GM12878 (cell line): ENCODE measurements at regions not wholly inside any gene's neighbourhood (a gene's known extent, or its start where the extent isn't known, plus 50 kb on each side); places are given as distances from the start of the nearest gene placed in this dataset.

Experiments used
- ATAC-seq: fragments of 200-7000 bp; cut with Tn5 transposase; 3 replicates; pipeline ENCODE4 v1.9.1; 2020; ENCODE audit warnings: mild to moderate bottlenecking, moderate library complexity
- BruUV-seq: library from RNA; stranded (reverse); fragments of 400-500 nt; replicated peaks from 2 replicates; lab custom pipeline; 2021; lab: Mats Ljungman, UMichigan
- CTCF ChIA-PET: fragments of 300-600 bp; sonication (Branson Sonifier 250); formaldehyde crosslinking; extraction: SDS; loops from one replicate; lab custom pipeline; 2021; ENCODE audit warnings: inconsistent platforms; lab: Yijun Ruan, JAX
- POLR2A ChIA-PET: fragments of 350-600 bp; formaldehyde crosslinking; extraction: SDS; loops from one replicate; lab custom pipeline; 2021; ENCODE audit warnings: inconsistent platforms; lab: Charles Lee
- RAD21 ChIA-PET: fragments of 300-600 bp; sonication (Branson Sonifier 250); formaldehyde crosslinking; loops from one replicate; lab custom pipeline; 2023; ENCODE audit warnings: antibody characterized with exemption; ENCODE audit not compliant: unreplicated experiment; lab: Charles Lee
- SMC1A ChIA-PET: fragments of 300-600 bp; sonication (Branson Sonifier 250); formaldehyde crosslinking; loops from one replicate; lab custom pipeline; 2023; ENCODE audit not compliant: unreplicated experiment, uncharacterized antibody; lab: Charles Lee
- DNase-seq: peaks from one replicate; pipeline ENCODE4 v3.0.0-alpha.2; 2011; ENCODE audit warnings: low read depth, low spot score
- FAIRE-seq: peaks from 3 replicates; lab custom pipeline; 2011; peaks lifted over from hg19 to GRCh38; lab: Jason Lieb, UNC
- H2AFZ ChIP-seq: 2 replicates; pipeline ENCODE4 v1.6.0; 2011; ENCODE audit warnings: low read depth, low read length, control low read depth; ENCODE audit not compliant: control insufficient read depth
- H3K27ac ChIP-seq: 2 replicates; pipeline ENCODE4 v1.5.1; 2011; ENCODE audit warnings: control low read depth; ENCODE audit not compliant: control insufficient read depth, insufficient read depth
- H3K27me3 ChIP-seq, 2 experiments: replicated peaks in 1 of 2; 2 replicates each; pipeline versions ENCODE4 v1.6.0 to v1.6.1; 2011; ENCODE audit warnings: low read length in 1 of 2; ENCODE audit not compliant: control insufficient read depth in 2 of 2, insufficient read depth in 2 of 2
- H3K36me3 ChIP-seq, 2 experiments: 2 replicates each; pipeline ENCODE4 v1.5.1; 2011; ENCODE audit warnings: low read length in 1 of 2; ENCODE audit not compliant: control insufficient read depth in 2 of 2, insufficient read depth in 2 of 2
- H3K4me1 ChIP-seq: 2 replicates; pipeline ENCODE4 v1.6.1; 2011; ENCODE audit warnings: mild to moderate bottlenecking, low read length, moderate library complexity, mixed read lengths; ENCODE audit not compliant: control insufficient read depth, insufficient read depth
- H3K4me2 ChIP-seq: 2 replicates; pipeline ENCODE4 v1.6.0; 2011; ENCODE audit warnings: control low read depth; ENCODE audit not compliant: control insufficient read depth, insufficient read depth
- H3K4me3 ChIP-seq: fragments of 200-600 bp; sonication (generic); 2 replicates; pipeline ENCODE4 v1.5.1; 2016
- H3K79me2 ChIP-seq: 2 replicates; pipeline ENCODE4 v1.6.0; 2011; ENCODE audit warnings: low read length; ENCODE audit not compliant: control insufficient read depth, insufficient read depth
- H3K9ac ChIP-seq: 2 replicates; pipeline ENCODE4 v1.8.0; 2011; ENCODE audit warnings: low read length, control low read depth, mixed read lengths; ENCODE audit not compliant: control insufficient read depth, insufficient read depth
- H3K9me3 ChIP-seq: replicated peaks from 3 replicates; pipeline ENCODE4 v1.5.1; 2011; ENCODE audit warnings: mild to moderate bottlenecking, low read length; ENCODE audit not compliant: control insufficient read depth, insufficient read depth
- H4K20me1 ChIP-seq: 2 replicates; pipeline ENCODE4 v1.6.0; 2011; ENCODE audit not compliant: control insufficient read depth, insufficient read depth
- CEBPB ChIP-seq, 2 experiments: fragments of 150-350 bp in 1 of 2; IDR thresholded peaks; 2 replicates each; pipeline ENCODE4 v1.6.1; 2012 to 2014; ENCODE audit warnings: low read depth in 2 of 2, low read length in 2 of 2, borderline replicate concordance in 1 of 2, inconsistent platforms in 1 of 2
- CREB1 ChIP-seq: IDR thresholded peaks from 2 replicates; pipeline ENCODE4 v1.6.1; 2012; ENCODE audit warnings: low read depth, mild to moderate bottlenecking, inconsistent platforms
- ESRRA ChIP-seq: IDR thresholded peaks from 2 replicates; pipeline ENCODE4 v1.6.1; 2012; ENCODE audit warnings: mild to moderate bottlenecking, low read length, improper control_type of control experiment
- HDAC2 ChIP-seq: fragments of 200-600 bp; sonication (generic); IDR thresholded peaks from 2 replicates; pipeline ENCODE4 v1.6.1; 2017
- NBN ChIP-seq: fragments of 450-650 bp; IDR thresholded peaks from 2 replicates; pipeline ENCODE4 v1.6.1; 2016
- NFIC ChIP-seq: IDR thresholded peaks from 2 replicates; pipeline ENCODE4 v1.6.1; 2012; ENCODE audit warnings: low read depth, mild to moderate bottlenecking, inconsistent platforms, low read length, moderate library complexity
- RCOR1 ChIP-seq: conservative IDR thresholded peaks from 2 replicates; pipeline ENCODE4 v1.6.1; 2012; ENCODE audit warnings: low read depth, low read length, improper control_type of control experiment
- RUNX3 ChIP-seq: IDR thresholded peaks from 2 replicates; pipeline ENCODE4 v1.6.1; 2012; ENCODE audit warnings: low read length, inconsistent platforms
- SMARCA5 ChIP-seq: fragments of 450-650 bp; IDR thresholded peaks from 2 replicates; pipeline ENCODE4 v1.6.1; 2017; ENCODE audit warnings: mild to moderate bottlenecking
- TARDBP ChIP-seq: IDR thresholded peaks from 2 replicates; pipeline ENCODE4 v1.6.1; 2016; ENCODE audit warnings: borderline replicate concordance
- TCF3 ChIP-seq: IDR thresholded peaks from 2 replicates; pipeline ENCODE4 v1.6.1; 2012; ENCODE audit warnings: low read depth, mild to moderate bottlenecking, low read length, borderline replicate concordance; ENCODE audit not compliant: insufficient read depth
- WRNIP1 ChIP-seq: IDR thresholded peaks from 2 replicates; pipeline ENCODE4 v1.6.1; 2011; ENCODE audit warnings: low read depth, low read length, improper control_type of control experiment, borderline replicate concordance
- WGBS: methylation state at CpG from one replicate; pipeline ENCODE4 v1.1.6; 2016; ENCODE audit warnings: low lambda C conversion rate; ENCODE audit not compliant: insufficient replicate concordance, insufficient coverage; ENCODE audit errors: missing lambda C conversion rate; 5-methylcytosine and 5-hydroxymethylcytosine counted together
- in situ Hi-C: fragments of 300-500 bp; cut with MboI; formaldehyde crosslinking; loops from 9 replicates; pipeline ENCODE4 v1.14.3; 2018; ENCODE audit warnings: mixed read lengths
- intact Hi-C: fragments of 100-400 bp; cut with micrococcal nuclease; formaldehyde crosslinking; loops from one replicate; pipeline ENCODE4 v1.14.2; 2022; ENCODE audit not compliant: unreplicated experiment
- TF ChIP-seq, protein P1 (sequence below): fragments of 450-650 bp; IDR thresholded peaks from 2 replicates; pipeline ENCODE4 v1.6.1; 2014; ENCODE audit warnings: mild to moderate bottlenecking
- TF ChIP-seq, protein P2 (sequence below): fragments of 450-650 bp; formaldehyde crosslinking; IDR thresholded peaks from 2 replicates; pipeline ENCODE4 v1.4.0; 2020; ENCODE audit warnings: mild to moderate bottlenecking, moderate library complexity

- no peak overlapping the region for H3K9ac ChIP-seq
- H3K9me3 ChIP-seq: no peaks in the 10 kb centered on the region
- no peaks in the 10 kb centered on the region for H4K20me1 ChIP-seq
- 14% methylated on average over 5 of the region's 5 CpGs for WGBS
- TF ChIP-seq TCF3 (no peak), HDAC2 (no peak), CEBPB (IDR thresholded peaks at IDR 0.05; ENCODE audit: borderline replicate concordance in 1 of 2, low read depth in 2 of 2, low read length in 2 of 2) (no peak), TARDBP (no peak), NFIC (no peak), SMARCA5 (no peak), WRNIP1 (no peak), RUNX3 (no peak), ESRRA (no peak), NBN (no peak), CREB1 (no peak), RCOR1 (no peak)
- TF ChIP-seq, protein P1, sequence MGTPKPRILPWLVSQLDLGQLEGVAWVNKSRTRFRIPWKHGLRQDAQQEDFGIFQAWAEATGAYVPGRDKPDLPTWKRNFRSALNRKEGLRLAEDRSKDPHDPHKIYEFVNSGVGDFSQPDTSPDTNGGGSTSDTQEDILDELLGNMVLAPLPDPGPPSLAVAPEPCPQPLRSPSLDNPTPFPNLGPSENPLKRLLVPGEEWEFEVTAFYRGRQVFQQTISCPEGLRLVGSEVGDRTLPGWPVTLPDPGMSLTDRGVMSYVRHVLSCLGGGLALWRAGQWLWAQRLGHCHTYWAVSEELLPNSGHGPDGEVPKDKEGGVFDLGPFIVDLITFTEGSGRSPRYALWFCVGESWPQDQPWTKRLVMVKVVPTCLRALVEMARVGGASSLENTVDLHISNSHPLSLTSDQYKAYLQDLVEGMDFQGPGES: no peak
- TF ChIP-seq, protein P2, sequence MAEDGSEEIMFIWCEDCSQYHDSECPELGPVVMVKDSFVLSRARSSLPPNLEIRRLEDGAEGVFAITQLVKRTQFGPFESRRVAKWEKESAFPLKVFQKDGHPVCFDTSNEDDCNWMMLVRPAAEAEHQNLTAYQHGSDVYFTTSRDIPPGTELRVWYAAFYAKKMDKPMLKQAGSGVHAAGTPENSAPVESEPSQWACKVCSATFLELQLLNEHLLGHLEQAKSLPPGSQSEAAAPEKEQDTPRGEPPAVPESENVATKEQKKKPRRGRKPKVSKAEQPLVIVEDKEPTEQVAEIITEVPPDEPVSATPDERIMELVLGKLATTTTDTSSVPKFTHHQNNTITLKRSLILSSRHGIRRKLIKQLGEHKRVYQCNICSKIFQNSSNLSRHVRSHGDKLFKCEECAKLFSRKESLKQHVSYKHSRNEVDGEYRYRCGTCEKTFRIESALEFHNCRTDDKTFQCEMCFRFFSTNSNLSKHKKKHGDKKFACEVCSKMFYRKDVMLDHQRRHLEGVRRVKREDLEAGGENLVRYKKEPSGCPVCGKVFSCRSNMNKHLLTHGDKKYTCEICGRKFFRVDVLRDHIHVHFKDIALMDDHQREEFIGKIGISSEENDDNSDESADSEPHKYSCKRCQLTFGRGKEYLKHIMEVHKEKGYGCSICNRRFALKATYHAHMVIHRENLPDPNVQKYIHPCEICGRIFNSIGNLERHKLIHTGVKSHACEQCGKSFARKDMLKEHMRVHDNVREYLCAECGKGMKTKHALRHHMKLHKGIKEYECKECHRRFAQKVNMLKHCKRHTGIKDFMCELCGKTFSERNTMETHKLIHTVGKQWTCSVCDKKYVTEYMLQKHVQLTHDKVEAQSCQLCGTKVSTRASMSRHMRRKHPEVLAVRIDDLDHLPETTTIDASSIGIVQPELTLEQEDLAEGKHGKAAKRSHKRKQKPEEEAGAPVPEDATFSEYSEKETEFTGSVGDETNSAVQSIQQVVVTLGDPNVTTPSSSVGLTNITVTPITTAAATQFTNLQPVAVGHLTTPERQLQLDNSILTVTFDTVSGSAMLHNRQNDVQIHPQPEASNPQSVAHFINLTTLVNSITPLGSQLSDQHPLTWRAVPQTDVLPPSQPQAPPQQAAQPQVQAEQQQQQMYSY: no peak
- no peaks in the 10 kb centered on the region for H3K4me1 ChIP-seq
- DNase-seq (no peak), FAIRE-seq (no peak), ATAC-seq (no peak)
- no peaks in the 10 kb centered on the region for H3K79me2 ChIP-seq
- H3K27ac ChIP-seq: no peak overlapping the region
- H3K4me2 ChIP-seq: no peak overlapping the region
- H3K36me3 ChIP-seq: no peaks in the 10 kb centered on the region
- no peaks in the 10 kb centered on the region for H3K27me3 ChIP-seq
- H3K4me3 ChIP-seq: no peak overlapping the region
- H2AFZ ChIP-seq: no peak overlapping the region
- ChIA-PET SMC1A (no interaction called here), POLR2A (no interaction called here), RAD21 (no interaction called here), CTCF (no interaction called here)
- intact Hi-C loops (no loop called here), in situ Hi-C loops (no loop called here)
- BruUV-seq: no TSS peak
Observed at GRCh38 chr10:28211759-28212158, 91.1 kb downstream of the MPP7 start.
